ENCODE measurements at regions not wholly inside any gene's neighbourhood (a gene's known extent, or its start where the extent isn't known, plus 50 kb on each side); places are given as distances from the start of the nearest gene placed in this dataset.

DNA sequence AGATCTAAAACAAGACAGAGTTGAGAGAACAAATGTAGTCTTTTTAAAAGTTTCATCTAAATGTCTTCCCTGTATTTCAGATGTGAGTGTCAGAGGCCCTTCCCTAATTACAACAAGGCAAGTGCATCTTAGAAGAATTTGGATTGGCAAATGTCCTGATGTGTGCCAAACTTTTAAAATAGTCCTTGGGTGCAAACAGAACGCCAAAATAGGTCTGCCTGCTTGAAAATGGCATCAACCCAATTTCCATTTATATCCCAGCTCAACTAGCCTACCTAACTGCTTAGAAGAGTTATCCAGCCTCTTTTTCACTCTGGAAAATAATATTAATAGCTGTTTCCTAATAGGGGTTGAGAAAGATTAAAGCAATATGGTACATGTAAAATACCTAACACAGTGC lies 311.8 kb upstream of the ARRDC4 start:
- Histone ChIP-seq H4K5ac (ENCODE audit: low read depth, low read length) (no peak overlapping the region), H3K36me3 (ENCODE audit: control insufficient read depth, insufficient read depth, low read length) (no peaks in the 10 kb centered on the region), H3K27me3 (ENCODE audit: control insufficient read depth, insufficient read depth, low read length) (no peaks in the 10 kb centered on the region), H4K91ac (ENCODE audit: insufficient read depth, low read depth, low read length) (no peak overlapping the region), H2BK20ac (ENCODE audit: low read depth, low read length) (no peak overlapping the region), H2AK9ac (replicated peaks; ENCODE audit: low read depth, low read length, poor library complexity) (no peak overlapping the region), H3K56ac (ENCODE audit: extremely low read depth, insufficient read depth, low read length) (no peak overlapping the region), H3K79me1 (ENCODE audit: low read depth in 1 of 2, low read length in 2 of 2) (no peaks in the 10 kb centered on the region), H2AK5ac (ENCODE audit: low read depth, low read length) (no peak overlapping the region), H3K14ac (replicated peaks; ENCODE audit: low read depth, low read length) (no peak overlapping the region), H4K20me1 (ENCODE audit: insufficient read depth, low read length) (no peaks in the 10 kb centered on the region), H4K8ac (ENCODE audit: low read depth in 2 of 2, low read length in 2 of 2) (no peak overlapping the region), H3K4ac (ENCODE audit: low read depth, low read length) (no peak overlapping the region), H3K4me1 (ENCODE audit: control insufficient read depth, insufficient read depth, low read length) (no peaks in the 10 kb centered on the region), H3K27ac (ENCODE audit: insufficient read depth, low read length) (no peak overlapping the region), H2BK5ac (ENCODE audit: low read depth, low read length, poor library complexity, severe bottlenecking) (no peak overlapping the region), H2BK120ac (ENCODE audit: low read depth, low read length) (no peak overlapping the region), H3K9me3 (ENCODE audit: control insufficient read depth, insufficient read depth, low read length) (peaks cover 14% of the 10 kb centered on the region), H2BK15ac (ENCODE audit: low read depth, low read length) (no peak overlapping the region), H3K4me3 (ENCODE audit: insufficient read depth, low read depth, low read length) (no peak overlapping the region), H3K4me2 (ENCODE audit: low read depth, low read length) (no peak overlapping the region), H3K23ac (ENCODE audit: low read depth, low read length) (no peak overlapping the region), H2AFZ (replicated peaks; ENCODE audit: low read length, poor library complexity) (no peak overlapping the region), H3K18ac (ENCODE audit: low read depth, low read length) (no peak overlapping the region), H3K9ac (ENCODE audit: low read depth, low read length) (no peak overlapping the region), H3K9me1 (ENCODE audit: insufficient read depth, low read length) (no peaks in the 10 kb centered on the region)
- WGBS, 2 experiments (ENCODE audit: extremely low coverage in 2 of 2, insufficient read length in 1 of 2) = no CpG with 5 or more reads among the region's 1 CpG
- intact Hi-C loops (cut with micrococcal nuclease) = no loop called here
- ATAC-seq (ENCODE audit: low read depth) = no peak
- no TSS peak for BruUV-seq (replicated peaks)
- dilution Hi-C loops (cut with HindIII; ENCODE audit: low sequenced_read_pairs, unreplicated experiment) = no loop called here
- POLR2A ChIA-PET (ENCODE audit: unreplicated experiment) = no interaction called here
- in situ Hi-C loops (cut with MboI; ENCODE audit: low sequenced_read_pairs) = no loop called here
- DNase-seq = no peak
- TF ChIP-seq BHLHE40 (IDR thresholded peaks at IDR 0.05; ENCODE audit: low read depth, low read length) = no peak
- TF ChIP-seq CHD1 (IDR thresholded peaks at IDR 0.05; ENCODE audit: low read depth, low read length) = no peak
- TF ChIP-seq, protein P1, sequence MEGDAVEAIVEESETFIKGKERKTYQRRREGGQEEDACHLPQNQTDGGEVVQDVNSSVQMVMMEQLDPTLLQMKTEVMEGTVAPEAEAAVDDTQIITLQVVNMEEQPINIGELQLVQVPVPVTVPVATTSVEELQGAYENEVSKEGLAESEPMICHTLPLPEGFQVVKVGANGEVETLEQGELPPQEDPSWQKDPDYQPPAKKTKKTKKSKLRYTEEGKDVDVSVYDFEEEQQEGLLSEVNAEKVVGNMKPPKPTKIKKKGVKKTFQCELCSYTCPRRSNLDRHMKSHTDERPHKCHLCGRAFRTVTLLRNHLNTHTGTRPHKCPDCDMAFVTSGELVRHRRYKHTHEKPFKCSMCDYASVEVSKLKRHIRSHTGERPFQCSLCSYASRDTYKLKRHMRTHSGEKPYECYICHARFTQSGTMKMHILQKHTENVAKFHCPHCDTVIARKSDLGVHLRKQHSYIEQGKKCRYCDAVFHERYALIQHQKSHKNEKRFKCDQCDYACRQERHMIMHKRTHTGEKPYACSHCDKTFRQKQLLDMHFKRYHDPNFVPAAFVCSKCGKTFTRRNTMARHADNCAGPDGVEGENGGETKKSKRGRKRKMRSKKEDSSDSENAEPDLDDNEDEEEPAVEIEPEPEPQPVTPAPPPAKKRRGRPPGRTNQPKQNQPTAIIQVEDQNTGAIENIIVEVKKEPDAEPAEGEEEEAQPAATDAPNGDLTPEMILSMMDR (conservative IDR thresholded peaks at IDR 0.05; ENCODE audit: low read depth, low read length) = no peak
- TF ChIP-seq NFE2L2 (IDR thresholded peaks at IDR 0.05; ENCODE audit: low read depth, low read length) = no peak
- TF ChIP-seq, protein P2, sequence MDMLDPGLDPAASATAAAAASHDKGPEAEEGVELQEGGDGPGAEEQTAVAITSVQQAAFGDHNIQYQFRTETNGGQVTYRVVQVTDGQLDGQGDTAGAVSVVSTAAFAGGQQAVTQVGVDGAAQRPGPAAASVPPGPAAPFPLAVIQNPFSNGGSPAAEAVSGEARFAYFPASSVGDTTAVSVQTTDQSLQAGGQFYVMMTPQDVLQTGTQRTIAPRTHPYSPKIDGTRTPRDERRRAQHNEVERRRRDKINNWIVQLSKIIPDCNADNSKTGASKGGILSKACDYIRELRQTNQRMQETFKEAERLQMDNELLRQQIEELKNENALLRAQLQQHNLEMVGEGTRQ (IDR thresholded peaks at IDR 0.05; ENCODE audit: low read depth, low read length) = no peak
- no peak for TF ChIP-seq POLR2A (IDR thresholded peaks at IDR 0.05; ENCODE audit: low read depth, low read length)
- TF ChIP-seq, protein P3, sequence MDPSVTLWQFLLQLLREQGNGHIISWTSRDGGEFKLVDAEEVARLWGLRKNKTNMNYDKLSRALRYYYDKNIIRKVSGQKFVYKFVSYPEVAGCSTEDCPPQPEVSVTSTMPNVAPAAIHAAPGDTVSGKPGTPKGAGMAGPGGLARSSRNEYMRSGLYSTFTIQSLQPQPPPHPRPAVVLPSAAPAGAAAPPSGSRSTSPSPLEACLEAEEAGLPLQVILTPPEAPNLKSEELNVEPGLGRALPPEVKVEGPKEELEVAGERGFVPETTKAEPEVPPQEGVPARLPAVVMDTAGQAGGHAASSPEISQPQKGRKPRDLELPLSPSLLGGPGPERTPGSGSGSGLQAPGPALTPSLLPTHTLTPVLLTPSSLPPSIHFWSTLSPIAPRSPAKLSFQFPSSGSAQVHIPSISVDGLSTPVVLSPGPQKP (IDR thresholded peaks at IDR 0.05; ENCODE audit: borderline replicate concordance, low read depth, low read length) = no peak
- CTCF ChIA-PET = no interaction called here

All from IMR-90 (cell line).